ENCODE measurements at regions not wholly inside any gene's neighbourhood (a gene's known extent, or its start where the extent isn't known, plus 50 kb on each side); places are given as distances from the start of the nearest gene placed in this dataset.

GRCh38 chr3:61340931-61341461, 89.7 kb upstream of the FHIT start:
- Histone ChIP-seq H3K4me1 (ENCODE audit: insufficient read depth, low read length, poor library complexity, severe bottlenecking) (no peaks in the 10 kb centered on the region), H4K20me1 (ENCODE audit: insufficient read depth, low read length) (no peaks in the 10 kb centered on the region), H3K36me3 (ENCODE audit: insufficient read depth, low read length) (no peaks in the 10 kb centered on the region), H3K27ac (ENCODE audit: low read depth, low read length, poor library complexity, severe bottlenecking) (no peak overlapping the region), H3K79me2 (ENCODE audit: insufficient read depth, low read depth, low read length) (no peaks in the 10 kb centered on the region), H2AFZ (ENCODE audit: low read length) (no peak overlapping the region), H3K9me3 (ENCODE audit: low read length) (no peaks in the 10 kb centered on the region), H3K4me3 (ENCODE audit: low read depth, low read length, poor library complexity, severe bottlenecking) (no peak overlapping the region), H3K4me2 (ENCODE audit: low read length) (no peak overlapping the region), H3K9me2 (ENCODE audit: insufficient read depth, low read length) (no peaks in the 10 kb centered on the region)
- ChIA-PET POLR2A (interaction anchor here (0.7 kb wide), 1 partner anchor 412 kb away, joined by 4 read pairs; no protein-coding TSS in a partner anchor), CTCF (ENCODE audit: unreplicated experiment) (no interaction called here)
- intact Hi-C loops (cut with micrococcal nuclease; ENCODE audit: unreplicated experiment) = no loop called here
- TF ChIP-seq, protein P1, sequence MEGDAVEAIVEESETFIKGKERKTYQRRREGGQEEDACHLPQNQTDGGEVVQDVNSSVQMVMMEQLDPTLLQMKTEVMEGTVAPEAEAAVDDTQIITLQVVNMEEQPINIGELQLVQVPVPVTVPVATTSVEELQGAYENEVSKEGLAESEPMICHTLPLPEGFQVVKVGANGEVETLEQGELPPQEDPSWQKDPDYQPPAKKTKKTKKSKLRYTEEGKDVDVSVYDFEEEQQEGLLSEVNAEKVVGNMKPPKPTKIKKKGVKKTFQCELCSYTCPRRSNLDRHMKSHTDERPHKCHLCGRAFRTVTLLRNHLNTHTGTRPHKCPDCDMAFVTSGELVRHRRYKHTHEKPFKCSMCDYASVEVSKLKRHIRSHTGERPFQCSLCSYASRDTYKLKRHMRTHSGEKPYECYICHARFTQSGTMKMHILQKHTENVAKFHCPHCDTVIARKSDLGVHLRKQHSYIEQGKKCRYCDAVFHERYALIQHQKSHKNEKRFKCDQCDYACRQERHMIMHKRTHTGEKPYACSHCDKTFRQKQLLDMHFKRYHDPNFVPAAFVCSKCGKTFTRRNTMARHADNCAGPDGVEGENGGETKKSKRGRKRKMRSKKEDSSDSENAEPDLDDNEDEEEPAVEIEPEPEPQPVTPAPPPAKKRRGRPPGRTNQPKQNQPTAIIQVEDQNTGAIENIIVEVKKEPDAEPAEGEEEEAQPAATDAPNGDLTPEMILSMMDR (conservative IDR thresholded peaks at IDR 0.05; ENCODE audit: low read length) = no peak
- TF ChIP-seq EZH2phosphoT487 (IDR thresholded peaks at IDR 0.05; ENCODE audit: borderline replicate concordance, low read depth, low read length) = no peak
- DNase-seq (ENCODE audit: low spot score) = no peak
- no TSS peak for BruUV-seq (replicated peaks)

- TF ChIP-seq, protein P1 (conservative IDR thresholded peaks at IDR 0.05; ENCODE audit: low read length) = no peak
- TF ChIP-seq EZH2phosphoT487 (IDR thresholded peaks at IDR 0.05; ENCODE audit: borderline replicate concordance, low read depth, low read length) = no peak
- H4K20me1 ChIP-seq (ENCODE audit: insufficient read depth, low read length) = no peaks in the 10 kb centered on the region
- no TSS peak for BruUV-seq (replicated peaks)
- no peak overlapping the region for H3K27ac ChIP-seq (ENCODE audit: low read depth, low read length, poor library complexity, severe bottlenecking)
- H3K4me1 ChIP-seq (ENCODE audit: insufficient read depth, low read length, poor library complexity, severe bottlenecking) = no peaks in the 10 kb centered on the region
- H3K4me2 ChIP-seq (ENCODE audit: low read length) = no peak overlapping the region
- ChIA-PET CTCF (ENCODE audit: unreplicated experiment) (no interaction called here), POLR2A (no interaction called here)
- H3K9me3 ChIP-seq (ENCODE audit: low read length) = no peaks in the 10 kb centered on the region
- H3K79me2 ChIP-seq (ENCODE audit: insufficient read depth, low read depth, low read length) = no peaks in the 10 kb centered on the region
- no peaks in the 10 kb centered on the region for H3K36me3 ChIP-seq (ENCODE audit: insufficient read depth, low read length)
- H2AFZ ChIP-seq (ENCODE audit: low read length) = no peak overlapping the region
- no peaks in the 10 kb centered on the region for H3K9me2 ChIP-seq (ENCODE audit: insufficient read depth, low read length)
- H3K4me3 ChIP-seq (ENCODE audit: low read depth, low read length, poor library complexity, severe bottlenecking) = no peak overlapping the region
- DNase-seq (ENCODE audit: low spot score) = no peak
- intact Hi-C loops (cut with micrococcal nuclease; ENCODE audit: unreplicated experiment) = no loop called here
Measured at GRCh38 chr3:61343543-61343942, 92.3 kb upstream of the FHIT start.

- Histone ChIP-seq H3K4me1 (ENCODE audit: insufficient read depth, low read length, poor library complexity, severe bottlenecking) (no peaks in the 10 kb centered on the region), H3K9me2 (ENCODE audit: insufficient read depth, low read length) (no peaks in the 10 kb centered on the region), H3K36me3 (ENCODE audit: insufficient read depth, low read length) (no peaks in the 10 kb centered on the region), H3K79me2 (ENCODE audit: insufficient read depth, low read depth, low read length) (no peaks in the 10 kb centered on the region), H3K4me2 (ENCODE audit: low read length) (no peak overlapping the region), H2AFZ (ENCODE audit: low read length) (no peak overlapping the region), H3K4me3 (ENCODE audit: low read depth, low read length, poor library complexity, severe bottlenecking) (no peak overlapping the region), H3K27ac (ENCODE audit: low read depth, low read length, poor library complexity, severe bottlenecking) (no peak overlapping the region), H4K20me1 (ENCODE audit: insufficient read depth, low read length) (no peaks in the 10 kb centered on the region), H3K9me3 (ENCODE audit: low read length) (no peaks in the 10 kb centered on the region)
- intact Hi-C loops (cut with micrococcal nuclease; ENCODE audit: unreplicated experiment) = no loop called here
- ChIA-PET POLR2A (no interaction called here), CTCF (ENCODE audit: unreplicated experiment) (interaction anchor here (0.6 kb wide), 1 partner anchor 604 kb away, joined by 4 read pairs; no protein-coding TSS in a partner anchor)
- no peak for TF ChIP-seq EZH2phosphoT487 (IDR thresholded peaks at IDR 0.05; ENCODE audit: borderline replicate concordance, low read depth, low read length)
- TF ChIP-seq, protein P1 (conservative IDR thresholded peaks at IDR 0.05; ENCODE audit: low read length) = no peak
- no TSS peak for BruUV-seq (replicated peaks)
- DNase-seq (ENCODE audit: low spot score) = no peak
Measured at GRCh38 chr3:61345020-61345419, 93.8 kb upstream of the FHIT start.
